PC-3 (cell line): ENCODE measurements at regions not wholly inside any gene's neighbourhood (a gene's known extent, or its start where the extent isn't known, plus 50 kb on each side); places are given as distances from the start of the nearest gene placed in this dataset.

Experiments used
- CTCF ChIP-seq: fragments of 300-600 bp; sonication (generic); conservative IDR thresholded peaks from 2 replicates; pipeline ENCODE4 v1.5.1; 2017; ENCODE audit warnings: antibody characterized with exemption, low read depth, mild to moderate bottlenecking, low read length
- EZH2 ChIP-seq: fragments of 300-600 bp; sonication (generic); IDR thresholded peaks from one replicate; pipeline ENCODE4 v1.6.1; 2017; ENCODE audit warnings: antibody characterized with exemption, mild to moderate bottlenecking, low read length; ENCODE audit not compliant: unreplicated experiment

DNA sequence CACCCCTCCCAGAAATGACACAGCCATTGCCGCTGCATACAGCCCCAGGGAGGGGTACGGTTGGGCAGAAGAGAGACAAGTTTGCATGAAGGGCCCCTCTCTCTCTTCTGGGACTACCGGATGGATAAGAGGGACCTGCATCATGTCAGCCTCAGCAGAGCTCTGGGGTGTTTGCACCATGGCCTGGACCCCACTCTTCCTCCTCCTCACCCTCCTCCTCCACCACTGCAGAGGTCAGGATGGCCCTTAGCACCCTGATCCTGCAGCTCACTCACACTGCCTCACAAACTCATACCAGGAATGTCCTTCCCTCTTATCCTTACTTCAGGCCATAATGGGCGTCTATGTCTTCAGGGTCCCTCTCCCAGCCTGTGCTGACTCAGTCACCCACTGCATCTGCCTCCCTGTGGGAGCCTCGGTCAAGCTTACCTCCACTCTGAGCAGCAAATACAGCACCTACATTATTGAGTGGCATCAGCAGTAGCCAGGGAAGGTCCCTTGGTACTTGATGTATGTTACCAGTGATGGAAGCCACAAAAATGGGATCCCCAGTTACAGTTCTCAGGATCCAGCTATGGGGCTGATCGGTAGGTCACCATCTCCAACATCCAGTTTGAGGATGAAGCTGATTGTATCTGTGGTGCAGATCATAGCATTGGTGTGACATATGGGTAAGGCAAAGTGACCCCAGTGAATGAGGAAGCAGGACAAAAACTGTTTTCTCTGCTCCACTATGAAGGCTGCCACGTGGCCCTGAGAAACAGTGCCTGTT, 62.2 kb upstream of the VPREB1 start:
- TF ChIP-seq CTCF (no peak), EZH2 (no peak)
